HepG2 (cell line): ENCODE measurements at regions not wholly inside any gene's neighbourhood (a gene's known extent, or its start where the extent isn't known, plus 50 kb on each side); places are given as distances from the start of the nearest gene placed in this dataset.
A peak's percentile ranks its signal among the peaks of the same experiment; 100 is the strongest.

Source experiments
- ATAC-seq: fragments of 200-7000 bp; cut with Tn5 transposase; 3 replicates; pipeline ENCODE4 v1.9.1; 2020; ENCODE audit warnings: mild to moderate bottlenecking, moderate library complexity
- BruUV-seq: library from RNA; stranded (reverse); fragments of 400-500 nt; replicated peaks from 2 replicates; lab custom pipeline; 2021; lab: Mats Ljungman, UMichigan
- CTCF ChIA-PET: fragments of 300-600 bp; formaldehyde crosslinking; extraction: SDS; loops from one replicate; lab custom pipeline; 2021; ENCODE audit warnings: low total read pairs, inconsistent platforms, low intra/inter-chr PET ratio; lab: Yijun Ruan, JAX
- POLR2A ChIA-PET: fragments of 350-600 bp; sonication (Branson Sonifier 250); formaldehyde crosslinking; loops from one replicate; lab custom pipeline; 2020; ENCODE audit warnings: antibody characterized with exemption, inconsistent platforms; lab: Yijun Ruan, JAX
- DNase-seq: peaks from one replicate; pipeline ENCODE4 v3.0.0-alpha.2; 2015; ENCODE audit warnings: low spot score
- FAIRE-seq: peaks from 3 replicates; lab custom pipeline; 2011; peaks lifted over from hg19 to GRCh38; lab: Jason Lieb, UNC
- H2AFZ ChIP-seq: one replicate; pipeline ENCODE4 v1.6.1; 2011; ENCODE audit warnings: low read length, inconsistent platforms
- H3K27ac ChIP-seq: fragments of 300-600 bp; 3 replicates; pipeline ENCODE4 v1.8.0; 2011; ENCODE audit warnings: mixed run types, mild to moderate bottlenecking, mixed read lengths, low read length, inconsistent platforms; ENCODE audit not compliant: insufficient read depth; ENCODE audit errors: extremely low read length
- H3K27me3 ChIP-seq, 2 experiments: fragments of 200-600 bp in 1 of 2; 2 replicates in 1 of 2; 3 replicates in 1 of 2; pipeline versions ENCODE4 v1.6.0 to v1.8.0; 2011; ENCODE audit warnings: low read length in 2 of 2, mild to moderate bottlenecking in 2 of 2, moderate library complexity in 2 of 2, inconsistent platforms in 1 of 2; ENCODE audit not compliant: insufficient read depth in 2 of 2, control insufficient read depth in 1 of 2
- H3K36me3 ChIP-seq, 2 experiments: fragments of 200-600 bp in 1 of 2; replicated peaks in 1 of 2; 2 replicates in 1 of 2; 3 replicates in 1 of 2; pipeline versions ENCODE4 v1.5.1 to v1.8.0; 2011; ENCODE audit warnings: low read length in 2 of 2, inconsistent platforms in 1 of 2; ENCODE audit not compliant: insufficient read depth in 2 of 2, control insufficient read depth in 1 of 2
- H3K4me1 ChIP-seq: 2 replicates; pipeline ENCODE4 v1.5.1; 2012; ENCODE audit warnings: low read length, inconsistent platforms; ENCODE audit not compliant: insufficient read depth
- H3K4me2 ChIP-seq: 2 replicates; pipeline ENCODE4 v1.6.0; 2011; ENCODE audit warnings: low read depth, low read length, inconsistent platforms
- H3K4me3 ChIP-seq, 3 experiments: fragments of 200-600 bp in 1 of 3; sonication (generic), shearing (Covaris generic) in 1 of 3; replicated peaks in 1 of 3; 2 replicates each; pipeline ENCODE4 v1.5.1; 2011 to 2016; ENCODE audit warnings: low read length in 3 of 3, inconsistent platforms in 2 of 3, low read depth in 2 of 3, mild to moderate bottlenecking in 2 of 3, control low read depth in 1 of 3, mixed read lengths in 1 of 3; ENCODE audit not compliant: insufficient read depth in 1 of 3
- H3K79me2 ChIP-seq: one replicate; pipeline ENCODE4 v1.6.1; 2011; ENCODE audit warnings: low read length, inconsistent platforms; ENCODE audit not compliant: insufficient read depth
- H3K9ac ChIP-seq: 2 replicates; pipeline ENCODE4 v1.6.0; 2011; ENCODE audit warnings: mild to moderate bottlenecking, low read depth, low read length, inconsistent platforms; ENCODE audit not compliant: insufficient read depth
- H3K9me3 ChIP-seq: 2 replicates; pipeline ENCODE4 v1.5.1; 2012; ENCODE audit warnings: mild to moderate bottlenecking, low read length
- H4K20me1 ChIP-seq: 2 replicates; pipeline ENCODE4 v1.6.0; 2011; ENCODE audit warnings: inconsistent platforms, mild to moderate bottlenecking, low read length, moderate library complexity; ENCODE audit not compliant: insufficient read depth
- MNT ChIP-seq: fragments of 450-650 bp; IDR thresholded peaks from 2 replicates; pipeline ENCODE4 v1.6.1; 2016
- PHF8 ChIP-seq: sonication (generic); formaldehyde crosslinking; IDR thresholded peaks from 2 replicates; pipeline ENCODE4 v1.5.0; 2020; ENCODE audit warnings: missing genetic modification reagents
- ZNF205 ChIP-seq: IDR thresholded peaks from 2 replicates; pipeline ENCODE4 v1.6.1; 2018; ENCODE audit warnings: missing biosample characterization, missing genetic modification reagents
- ZSCAN29 ChIP-seq: sonication (generic); formaldehyde crosslinking; conservative IDR thresholded peaks from 2 replicates; pipeline ENCODE4 v1.4.0; 2020; ENCODE audit warnings: mild to moderate bottlenecking, missing genetic modification reagents
- WGBS: methylation state at CpG from one replicate; pipeline ENCODE4 v1.1.6; 2017; ENCODE audit warnings: low lambda C conversion rate; 5-methylcytosine and 5-hydroxymethylcytosine counted together
- in situ Hi-C: cut with HindIII; loops from 2 replicates; pipeline ENCODE4 v1.10.0; 2017; ENCODE audit warnings: low pct_unique_long_range_greater_than_20kb; ENCODE audit not compliant: extremely low pct_ligation_motif_present
- intact Hi-C: fragments of 100-400 bp; cut with micrococcal nuclease; formaldehyde crosslinking; loops from one replicate; pipeline ENCODE4 v1.10.0; 2022; ENCODE audit not compliant: unreplicated experiment
- TF ChIP-seq, protein P1 (sequence below): IDR thresholded peaks from 2 replicates; pipeline ENCODE4 v1.6.1; 2018; ENCODE audit warnings: missing genetic modification reagents, mild to moderate bottlenecking, missing compliant biosample characterization

GRCh38 chr20:19000078-19000477 is 186.5 kb downstream of the SCP2D1 start (continued):
- TF ChIP-seq, protein P1, sequence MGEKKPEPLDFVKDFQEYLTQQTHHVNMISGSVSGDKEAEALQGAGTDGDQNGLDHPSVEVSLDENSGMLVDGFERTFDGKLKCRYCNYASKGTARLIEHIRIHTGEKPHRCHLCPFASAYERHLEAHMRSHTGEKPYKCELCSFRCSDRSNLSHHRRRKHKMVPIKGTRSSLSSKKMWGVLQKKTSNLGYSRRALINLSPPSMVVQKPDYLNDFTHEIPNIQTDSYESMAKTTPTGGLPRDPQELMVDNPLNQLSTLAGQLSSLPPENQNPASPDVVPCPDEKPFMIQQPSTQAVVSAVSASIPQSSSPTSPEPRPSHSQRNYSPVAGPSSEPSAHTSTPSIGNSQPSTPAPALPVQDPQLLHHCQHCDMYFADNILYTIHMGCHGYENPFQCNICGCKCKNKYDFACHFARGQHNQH (CRISPR knock-in tag) = no peak

- H3K79me2 ChIP-seq = no peaks in the 10 kb centered on the region
- TF ChIP-seq PHF8 (CRISPR knock-in tag) (no peak), ZNF205 (CRISPR knock-in tag) (no peak), ZSCAN29 (no peak), MNT (peak; percentile 93)
- ChIA-PET POLR2A (no interaction called here), CTCF (no interaction called here)
- no peak overlapping the region for H2AFZ ChIP-seq
- H3K4me3 ChIP-seq = no peak overlapping the region
- DNase-seq (no peak), FAIRE-seq (no peak), ATAC-seq (no peak)
- H3K27me3 ChIP-seq = no peaks in the 10 kb centered on the region
- H4K20me1 ChIP-seq = no peaks in the 10 kb centered on the region
- no peak overlapping the region for H3K27ac ChIP-seq
- intact Hi-C loops = no loop called here
- H3K9ac ChIP-seq = no peak overlapping the region
- in situ Hi-C loops = no loop called here
- WGBS = 40% methylated on average over 1 of the region's 1 CpG
- no peaks in the 10 kb centered on the region for H3K36me3 ChIP-seq
- H3K9me3 ChIP-seq = no peaks in the 10 kb centered on the region
- H3K4me1 ChIP-seq = no peaks in the 10 kb centered on the region
- BruUV-seq = no TSS peak
- H3K4me2 ChIP-seq = no peak overlapping the region
Observed at GRCh38 chr20:19001177-19001576, 187.6 kb downstream of the SCP2D1 start.
